Skeletal muscle satellite cell (primary cell): ENCODE measurements at regions not wholly inside any gene's neighbourhood (a gene's known extent, or its start where the extent isn't known, plus 50 kb on each side); places are given as distances from the start of the nearest gene placed in this dataset.

ENCODE experiments used
- H3K27me3 ChIP-seq: 2 replicates; pipeline ENCODE4 v1.7.0; 2013; ENCODE audit warnings: low read length; ENCODE audit not compliant: control insufficient read depth, insufficient read depth
- H3K36me3 ChIP-seq: 2 replicates; pipeline ENCODE4 v1.7.0; 2013; ENCODE audit warnings: mild to moderate bottlenecking, control low read depth, low read length; ENCODE audit not compliant: insufficient read depth
- H3K4me1 ChIP-seq: 2 replicates; pipeline ENCODE4 v1.7.0; 2013; ENCODE audit warnings: low read length; ENCODE audit not compliant: control insufficient read depth, insufficient read depth
- H3K4me2 ChIP-seq: 2 replicates; pipeline ENCODE4 v1.7.0; 2013; ENCODE audit warnings: mild to moderate bottlenecking, low read length
- H3K4me3 ChIP-seq: 2 replicates; pipeline ENCODE4 v1.7.0; 2013; ENCODE audit warnings: low read length
- H3K9ac ChIP-seq: 2 replicates; pipeline ENCODE4 v1.7.0; 2013; ENCODE audit warnings: mild to moderate bottlenecking, low read depth, low read length, moderate library complexity
- H3K9me3 ChIP-seq: replicated peaks from 2 replicates; pipeline ENCODE4 v1.7.0; 2013; ENCODE audit warnings: mild to moderate bottlenecking, control low read depth, low read length

DNA sequence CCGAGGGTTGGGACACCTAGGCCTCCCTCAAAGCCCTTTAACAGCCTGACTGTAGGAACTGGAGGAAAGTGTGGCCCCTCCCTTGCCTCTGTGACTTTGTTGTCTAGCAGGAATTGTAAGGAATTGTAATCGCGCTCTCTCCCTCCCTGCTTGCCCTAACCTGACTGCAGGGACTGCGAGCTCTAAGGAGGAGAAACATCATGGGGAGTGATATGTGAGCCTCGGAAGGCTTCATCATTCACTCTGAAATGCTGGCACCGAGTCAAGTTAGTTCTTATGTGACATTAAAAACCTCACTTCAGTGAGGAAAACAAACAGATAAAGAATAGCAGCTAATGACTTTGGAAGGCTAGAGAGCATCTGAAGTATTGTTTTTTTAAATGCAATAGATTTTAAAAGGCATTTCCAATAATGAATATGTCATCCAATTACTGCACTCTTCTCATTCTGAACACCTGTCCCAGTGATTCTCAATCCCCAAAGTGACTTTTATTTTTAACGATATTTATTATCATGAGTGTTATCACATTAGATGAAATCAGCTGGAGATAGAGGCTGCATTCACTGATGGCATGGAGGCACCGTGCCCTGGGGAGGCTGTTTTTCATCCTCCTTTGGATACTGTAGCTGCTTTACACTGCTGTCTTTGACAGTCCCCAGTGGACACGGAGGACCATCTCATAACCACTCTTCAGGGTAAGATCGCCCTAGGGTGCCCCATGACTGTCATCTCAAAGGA, 58.5 kb upstream of the NTM start:
- H3K4me1 ChIP-seq: no peaks in the 10 kb centered on the region

More for the DNA sequence above, 58.5 kb upstream of the NTM start:
- Histone ChIP-seq H3K36me3 (no peaks in the 10 kb centered on the region), H3K9me3 (no peaks in the 10 kb centered on the region), H3K4me2 (no peak overlapping the region), H3K9ac (no peak overlapping the region), H3K4me3 (no peak overlapping the region), H3K27me3 (no peaks in the 10 kb centered on the region)
